ENCODE measurements at regions not wholly inside any gene's neighbourhood (a gene's known extent, or its start where the extent isn't known, plus 50 kb on each side); places are given as distances from the start of the nearest gene placed in this dataset.
A peak's percentile ranks its signal among the peaks of the same experiment; 100 is the strongest.
"Not testable (repeated sequence)": the region's sequence is repeated elsewhere in the genome, so short reads cannot be mapped to it uniquely, and the experiment has no call there.

DNA sequence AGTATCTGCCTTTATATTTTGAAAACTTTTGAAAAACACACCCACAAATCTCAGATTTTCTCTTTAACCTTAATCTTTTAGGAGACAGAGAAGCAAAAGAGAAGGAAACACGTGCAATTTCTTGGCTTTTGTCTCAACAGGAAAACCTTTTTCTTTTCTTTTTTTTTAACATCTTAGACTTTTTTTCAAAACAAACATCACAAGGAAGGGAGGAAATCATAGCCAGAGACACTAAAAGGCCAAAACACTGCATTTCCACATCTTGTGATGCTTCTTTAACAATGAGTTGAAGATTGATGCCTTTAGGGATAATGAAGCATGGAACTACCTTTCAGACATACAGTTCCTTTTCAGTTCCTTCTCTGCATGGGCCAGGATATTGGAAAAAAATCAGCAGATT is 136.6 kb upstream of the NRBF2 start:
- no peak for DNase-seq

GRCh38 chr10:62993121-62993520 is 140.0 kb upstream of the NRBF2 start:
- no peak for DNase-seq

DNA sequence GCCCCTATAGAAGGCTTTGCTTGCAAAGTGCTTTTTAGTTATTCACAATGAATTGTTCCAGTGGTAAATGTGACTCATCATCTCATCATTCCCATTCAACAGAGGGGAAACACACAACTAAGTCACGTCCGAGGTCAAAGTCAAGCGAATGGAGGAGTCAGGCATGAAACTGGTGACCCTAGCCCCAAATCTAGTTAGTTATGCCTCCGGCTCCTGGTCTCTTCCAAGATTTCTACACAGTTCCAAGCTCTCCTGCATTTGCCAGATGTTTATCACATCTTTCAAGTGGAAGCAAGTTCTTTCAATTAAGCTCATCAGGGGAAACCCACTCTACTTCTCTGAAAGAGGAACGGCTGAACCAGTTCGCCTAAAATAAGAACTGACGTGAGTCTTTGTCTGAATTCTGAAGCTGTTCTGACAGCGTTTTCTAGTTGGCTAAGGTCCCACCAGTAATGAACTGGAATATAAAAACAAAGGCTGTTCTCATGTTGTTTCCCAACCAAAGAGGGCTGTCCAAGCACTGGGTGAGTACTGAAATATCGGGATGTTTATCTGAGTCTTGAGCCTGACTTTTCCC is 140.9 kb upstream of the NRBF2 start:
- DNase-seq: no peak

- no peak for DNase-seq
Observed at GRCh38 chr10:62990126-62990525, 143.0 kb upstream of the NRBF2 start.

- DNase-seq: no peak
Observed at GRCh38 chr10:62985807-62986600, 147.1 kb upstream of the NRBF2 start.

DNA sequence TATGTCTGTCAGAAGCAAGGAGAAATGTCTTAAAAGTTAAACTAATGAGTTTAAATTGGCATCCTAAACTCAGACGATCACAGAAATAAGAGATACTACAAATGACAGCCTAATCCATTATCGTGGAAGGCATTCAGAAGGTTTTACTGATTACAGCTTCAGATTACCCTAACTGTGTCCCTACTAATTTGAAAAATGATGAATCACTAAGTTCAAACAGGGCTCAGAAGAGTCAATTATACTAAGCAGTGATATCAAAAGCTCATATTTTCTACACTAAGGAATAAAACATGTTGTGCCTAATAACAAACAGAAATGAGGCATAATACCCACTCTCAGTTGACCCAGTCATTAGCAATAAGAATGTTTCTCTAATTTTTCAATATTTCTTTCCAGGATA is 152.0 kb upstream of the NRBF2 start:
- no peak for DNase-seq

- DNase-seq: no peak
Observed at GRCh38 chr10:62980687-62981086, 152.4 kb upstream of the NRBF2 start.

- no peak for DNase-seq
Observed at GRCh38 chr10:62979921-62980320, 153.2 kb upstream of the NRBF2 start.

- no peak for DNase-seq
Observed at GRCh38 chr10:62978482-62978881, 154.6 kb upstream of the NRBF2 start.

DNA sequence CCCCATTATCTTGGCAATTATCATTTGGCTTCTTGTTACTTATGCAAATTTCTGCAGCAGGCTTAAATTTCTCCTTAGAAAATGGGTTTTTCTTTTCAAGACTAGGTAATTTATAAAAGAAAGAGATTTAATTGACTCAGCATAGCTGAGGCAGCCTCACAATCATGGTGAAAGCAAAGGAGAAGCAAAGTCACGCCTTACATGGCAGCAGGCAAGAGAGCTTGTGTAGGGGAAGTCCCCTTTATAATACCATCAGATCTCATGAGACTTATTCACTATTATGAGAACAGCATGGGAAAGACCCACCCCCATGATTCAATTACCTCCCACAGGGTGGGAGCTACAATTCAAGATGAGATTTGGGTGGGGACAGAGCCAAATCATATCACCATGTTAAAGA is 158.3 kb upstream of the NRBF2 start:
- not testable (repeated sequence) for DNase-seq

- no peak for DNase-seq
Observed at GRCh38 chr10:62972103-62972502, 155.9 kb upstream of the EGR2 start.

- DNase-seq: no peak
Observed at GRCh38 chr10:62964026-62964425, 147.9 kb upstream of the EGR2 start.

GRCh38 chr10:62961951-62962523 is 145.9 kb upstream of the EGR2 start:
- DNase-seq: no peak

GRCh38 chr10:62960416-62960815 is 144.2 kb upstream of the EGR2 start:
- no peak for DNase-seq

- no peak for DNase-seq
Observed at GRCh38 chr10:62959553-62959952, 143.4 kb upstream of the EGR2 start.

- DNase-seq: no peak
Observed at GRCh38 chr10:62958980-62959379, 142.8 kb upstream of the EGR2 start.

GRCh38 chr10:62946278-62946677 is 130.1 kb upstream of the EGR2 start:
- DNase-seq: no peak

- no peak for DNase-seq
Observed at GRCh38 chr10:62939698-62940097, 123.5 kb upstream of the EGR2 start.

- DNase-seq: no peak
Observed at GRCh38 chr10:62938672-62939071, 122.5 kb upstream of the EGR2 start.

DNA sequence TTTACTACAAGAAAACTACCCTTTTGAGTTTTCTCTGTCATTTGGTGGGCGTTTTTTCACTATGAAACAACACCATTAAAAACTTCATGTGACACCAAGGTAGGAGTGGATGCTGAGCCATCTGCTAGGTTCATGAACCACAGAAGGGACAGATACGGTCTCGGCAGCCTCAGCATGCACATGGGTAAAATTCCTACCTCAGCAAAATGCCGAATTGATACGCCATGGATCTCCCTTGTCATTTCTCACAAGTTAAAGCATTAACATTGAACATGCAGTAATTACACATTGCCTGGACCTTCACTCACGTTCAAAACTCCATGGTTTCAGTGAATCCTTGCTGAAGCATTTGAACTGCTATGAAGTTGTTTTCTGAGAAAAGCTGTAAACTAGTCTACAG is 121.5 kb upstream of the EGR2 start:
- no peak for DNase-seq

DNA sequence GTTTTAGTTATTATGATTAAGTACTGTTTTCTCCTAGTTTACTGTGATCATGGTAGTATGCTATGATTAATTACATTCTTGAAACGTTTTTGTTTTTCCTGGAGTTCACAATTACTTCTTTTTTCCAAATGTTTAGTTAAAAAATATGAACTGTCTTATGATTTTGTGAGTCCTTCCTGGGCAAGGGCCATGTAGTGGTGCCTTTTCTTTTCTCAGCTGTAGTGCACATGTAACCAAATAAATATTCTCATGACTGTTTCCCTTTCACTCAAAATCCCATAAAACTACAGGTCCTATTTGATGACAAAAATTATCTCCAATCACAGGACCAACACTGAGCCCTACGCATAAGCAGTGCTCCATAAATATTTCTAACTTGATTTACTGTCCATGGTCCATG is 118.9 kb upstream of the EGR2 start:
- DNase-seq: no peak

DNA sequence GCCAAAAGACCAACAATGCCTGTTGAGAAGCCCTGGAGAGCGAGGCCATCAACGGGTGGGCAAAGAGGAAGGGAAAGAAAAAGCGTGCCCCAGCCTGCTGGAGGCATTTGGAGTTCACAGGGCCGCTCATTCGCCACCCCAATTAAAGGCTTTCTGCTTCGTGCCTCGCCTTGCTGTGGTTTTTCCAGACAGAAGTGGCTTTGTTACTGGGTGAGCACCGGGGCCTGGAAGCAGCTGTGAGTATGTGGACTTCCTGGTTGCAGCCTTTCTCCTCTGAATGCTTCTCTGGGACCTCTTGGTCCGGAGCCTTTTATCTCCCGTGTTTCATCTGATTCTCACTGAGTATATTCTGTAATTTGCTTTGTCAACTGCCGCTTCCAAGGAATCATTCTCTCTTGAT is 118.1 kb upstream of the EGR2 start:
- DNase-seq: no peak

DNA sequence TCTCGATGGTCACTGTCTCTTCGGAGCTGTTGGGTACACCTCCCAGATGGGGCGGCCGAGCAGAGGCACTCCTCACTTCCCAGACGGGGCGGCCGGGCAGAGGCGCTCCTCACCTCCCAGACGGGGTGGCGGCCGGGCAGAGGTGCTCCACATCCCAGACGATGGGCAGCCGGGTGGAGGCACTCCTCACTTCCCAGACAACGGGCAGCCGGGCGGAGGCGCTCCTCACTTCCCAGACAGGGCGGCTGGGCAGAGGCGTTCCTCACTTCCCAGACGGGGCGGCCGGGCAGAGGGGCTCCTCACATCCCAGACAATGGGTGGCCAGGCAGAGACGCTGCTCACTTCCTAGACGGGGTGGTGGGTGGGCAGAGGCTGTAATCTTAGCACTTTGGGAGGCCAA is 112.6 kb upstream of the EGR2 start:
- not testable (repeated sequence) for DNase-seq

GRCh38 chr10:62926407-62926806 is 110.2 kb upstream of the EGR2 start:
- DNase-seq: no peak

DNA sequence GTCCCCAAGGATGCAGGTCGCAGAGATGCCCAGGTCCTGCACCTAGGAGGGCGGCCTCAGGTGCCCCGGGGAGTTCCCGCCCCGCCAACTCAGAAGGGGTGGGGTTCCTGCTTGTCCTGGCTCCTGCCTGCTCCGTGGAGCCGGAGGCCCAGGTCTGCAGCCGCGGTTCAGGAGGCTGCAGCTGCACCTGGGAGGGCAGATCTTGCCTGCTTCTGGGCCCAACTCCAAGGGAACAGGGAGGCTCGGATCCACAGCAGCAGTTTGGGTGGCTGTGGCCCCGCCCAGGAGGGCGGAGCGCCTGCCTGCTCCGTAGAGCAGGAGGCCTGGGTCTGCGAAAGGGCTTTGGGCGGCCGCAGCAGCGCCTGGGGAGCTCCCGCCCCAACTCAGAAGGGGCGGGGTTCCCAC is 108.2 kb upstream of the EGR2 start:
- peak; percentile 21 for DNase-seq

Data from NCI-H82 (cell line).